Activated CD4-positive, alpha-beta T cell treated with anti-CD3 and anti-CD28 coated beads, Interleukin-2, amount 10 ng/mL, durations not matched to agents 7 days and 5 days (primary cell): ENCODE measurements at regions not wholly inside any gene's neighbourhood (a gene's known extent, or its start where the extent isn't known, plus 50 kb on each side); places are given as distances from the start of the nearest gene placed in this dataset.

Experiments used
- CTCF ChIA-PET: fragments of 350-600 bp; sonication (Branson Sonifier 250); formaldehyde crosslinking; loops from one replicate; lab custom pipeline; 2021; ENCODE audit warnings: antibody characterized with exemption; lab: Charles Lee
- POLR2A ChIA-PET: fragments of 350-600 bp; sonication (Branson Sonifier 250); formaldehyde crosslinking; loops from one replicate; lab custom pipeline; 2021; ENCODE audit warnings: antibody characterized with exemption; lab: Charles Lee
- DNase-seq: peaks from one replicate; pipeline ENCODE4 v3.0.0-alpha.2; 2020
- H3K27ac Mint-ChIP-seq: one replicate; pipeline ENCODE4 v1.8.0; 2021; ENCODE audit warnings: mild to moderate bottlenecking, moderate library complexity, mixed read lengths
- H3K27me3 Mint-ChIP-seq: one replicate; pipeline ENCODE4 v1.8.0; 2021; ENCODE audit warnings: mixed read lengths
- H3K36me3 Mint-ChIP-seq: one replicate; pipeline ENCODE4 v1.8.0; 2021; ENCODE audit warnings: low read depth, mixed read lengths
- H3K4me1 Mint-ChIP-seq: one replicate; pipeline ENCODE4 v1.8.0; 2021; ENCODE audit warnings: mixed read lengths
- H3K4me3 Mint-ChIP-seq: one replicate; pipeline ENCODE4 v1.8.0; 2021; ENCODE audit warnings: mild to moderate bottlenecking, moderate library complexity, mixed read lengths
- H3K9me3 Mint-ChIP-seq: one replicate; pipeline ENCODE4 v1.8.0; 2021; ENCODE audit warnings: mixed read lengths

GRCh38 chr3:23668430-23668904 lies 137.3 kb upstream of the UBE2E1 start:
- ChIA-PET POLR2A (interaction anchor here (0.6 kb wide), 2 partner anchors 226 to 1003 kb away, joined by 3 read pairs; no protein-coding TSS in a partner anchor), CTCF (interaction anchor here (1.6 kb wide), 1 partner anchor 14 kb away, joined by 3 read pairs; no protein-coding TSS in a partner anchor)
- Mint-ChIP-seq H3K9me3 (no peaks in the 10 kb centered on the region), H3K27me3 (peaks cover 21% of the 10 kb centered on the region), H3K36me3 (no peaks in the 10 kb centered on the region), H3K27ac (no peak overlapping the region), H3K4me1 (no peaks in the 10 kb centered on the region), H3K4me3 (no peak overlapping the region)
- no peak for DNase-seq

- no peaks in the 10 kb centered on the region for H3K4me1 Mint-ChIP-seq
- no peak overlapping the region for H3K4me3 Mint-ChIP-seq
- DNase-seq, result no peak
- no peak overlapping the region for H3K27ac Mint-ChIP-seq
- CTCF ChIA-PET, result interaction anchor here (0.6 to 1.6 kb wide), 2 partner anchors 15 to 18 kb away, joined by 3 read pairs; no protein-coding TSS in a partner anchor
- POLR2A ChIA-PET, result no interaction called here
- H3K36me3 Mint-ChIP-seq, result no peaks in the 10 kb centered on the region
- H3K27me3 Mint-ChIP-seq, result peaks cover 22% of the 10 kb centered on the region
- no peaks in the 10 kb centered on the region for H3K9me3 Mint-ChIP-seq
These were observed 136.1 kb upstream of the UBE2E1 start for GRCh38 chr3:23669541-23670255.

DNA sequence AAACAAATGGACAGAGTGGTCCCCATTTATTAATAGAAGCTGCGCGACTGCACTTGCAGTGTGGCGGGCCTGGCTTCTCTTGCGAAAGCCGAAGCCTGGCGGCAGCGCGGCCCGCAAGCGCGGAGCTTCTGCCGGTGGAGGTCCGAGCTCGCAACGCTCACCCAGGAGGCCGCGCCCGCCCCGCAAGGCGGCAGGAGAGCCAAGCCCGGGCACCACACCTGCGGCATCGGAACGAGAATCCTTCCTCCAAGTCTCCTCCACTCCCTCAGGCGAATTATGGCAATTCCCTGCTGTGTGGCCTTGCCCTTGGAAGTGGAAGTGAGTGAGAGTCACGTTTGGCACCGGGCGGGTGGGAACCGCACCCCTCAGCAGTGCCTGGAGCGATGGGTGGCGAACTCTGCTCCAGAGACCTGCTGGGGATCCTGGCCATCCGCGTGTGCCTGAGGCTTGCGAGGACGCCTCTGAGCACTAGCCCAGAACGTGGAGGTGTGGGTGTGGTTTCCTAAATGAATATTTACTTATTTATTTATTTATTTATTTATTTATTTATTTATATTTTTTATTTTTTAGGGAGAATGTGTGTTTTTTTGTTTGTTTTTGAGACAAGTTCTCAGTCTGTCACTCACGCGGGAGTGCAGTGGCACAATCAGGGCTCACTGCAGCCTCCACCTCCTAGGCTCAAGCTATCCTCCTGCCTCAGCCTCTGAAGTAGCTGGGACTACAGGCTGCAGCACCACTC lies 133.7 kb upstream of the UBE2E1 start:
- Mint-ChIP-seq H3K4me1 (no peaks in the 10 kb centered on the region), H3K27ac (no peak overlapping the region), H3K27me3 (peaks cover 34% of the 10 kb centered on the region), H3K4me3 (no peak overlapping the region), H3K9me3 (no peaks in the 10 kb centered on the region), H3K36me3 (no peaks in the 10 kb centered on the region)
- ChIA-PET POLR2A (no interaction called here), CTCF (no interaction called here)
- no peak for DNase-seq

- Mint-ChIP-seq H3K4me3 (no peak overlapping the region), H3K9me3 (no peaks in the 10 kb centered on the region), H3K27me3 (peaks cover 34% of the 10 kb centered on the region), H3K27ac (no peak overlapping the region), H3K36me3 (no peaks in the 10 kb centered on the region), H3K4me1 (no peaks in the 10 kb centered on the region)
- CTCF ChIA-PET, result no interaction called here
- DNase-seq, result no peak
- POLR2A ChIA-PET, result no interaction called here
These were observed 133.1 kb upstream of the UBE2E1 start for GRCh38 chr3:23672628-23673027.

DNA sequence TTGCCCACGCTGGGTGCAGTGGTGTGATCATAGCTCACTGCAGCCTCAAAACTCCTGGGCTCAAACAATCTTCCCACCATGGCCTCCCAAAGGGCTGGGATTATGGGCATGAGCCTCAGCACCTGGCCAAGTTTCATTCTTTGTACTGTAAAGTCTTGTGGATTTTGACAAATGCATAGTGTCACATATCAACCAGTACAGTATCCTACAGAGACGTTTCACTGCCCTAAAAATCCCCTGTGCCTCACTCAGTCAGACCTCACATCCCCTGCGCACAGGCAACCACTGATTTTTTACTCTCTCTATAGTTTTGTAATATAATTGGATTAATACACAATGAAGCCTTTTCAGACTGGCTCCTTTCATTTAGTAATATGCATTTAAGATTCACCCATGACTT lies 130.7 kb upstream of the UBE2E1 start:
- CTCF ChIA-PET, result interaction anchor here (0.6 kb wide), 1 partner anchor 110 kb away, joined by 3 read pairs; no protein-coding TSS in a partner anchor
- no peaks in the 10 kb centered on the region for H3K4me1 Mint-ChIP-seq
- POLR2A ChIA-PET, result no interaction called here
- H3K9me3 Mint-ChIP-seq, result peaks cover 3% of the 10 kb centered on the region
- H3K4me3 Mint-ChIP-seq, result no peak overlapping the region
- H3K27me3 Mint-ChIP-seq, result peaks cover 29% of the 10 kb centered on the region
- DNase-seq, result no peak
- H3K27ac Mint-ChIP-seq, result no peak overlapping the region
- no peaks in the 10 kb centered on the region for H3K36me3 Mint-ChIP-seq

DNA sequence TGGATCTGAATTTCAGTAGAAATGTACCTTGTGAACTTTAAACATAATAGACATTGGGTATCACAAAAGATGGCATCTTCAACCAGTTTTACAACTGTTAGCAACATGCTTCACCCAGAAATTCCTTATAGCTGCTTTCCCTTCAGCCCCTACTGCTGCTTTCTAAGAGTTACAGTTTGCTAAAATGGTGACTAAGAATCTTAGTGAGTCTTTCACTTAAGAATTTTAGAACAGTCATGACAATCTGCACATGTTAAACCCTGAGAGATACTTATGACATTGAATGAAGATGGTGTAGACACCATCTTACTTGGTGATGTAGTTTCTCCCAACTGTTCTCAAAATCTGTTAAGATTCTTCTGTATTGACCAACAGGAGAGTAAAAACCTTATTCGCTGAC lies 129.7 kb upstream of the UBE2E1 start:
- no peaks in the 10 kb centered on the region for H3K36me3 Mint-ChIP-seq
- no peak for DNase-seq
- H3K27me3 Mint-ChIP-seq, result peaks cover 21% of the 10 kb centered on the region
- H3K27ac Mint-ChIP-seq, result no peak overlapping the region
- CTCF ChIA-PET, result no interaction called here
- H3K4me1 Mint-ChIP-seq, result no peaks in the 10 kb centered on the region
- POLR2A ChIA-PET, result no interaction called here
- H3K4me3 Mint-ChIP-seq, result no peak overlapping the region
- H3K9me3 Mint-ChIP-seq, result peaks cover 3% of the 10 kb centered on the region

DNA sequence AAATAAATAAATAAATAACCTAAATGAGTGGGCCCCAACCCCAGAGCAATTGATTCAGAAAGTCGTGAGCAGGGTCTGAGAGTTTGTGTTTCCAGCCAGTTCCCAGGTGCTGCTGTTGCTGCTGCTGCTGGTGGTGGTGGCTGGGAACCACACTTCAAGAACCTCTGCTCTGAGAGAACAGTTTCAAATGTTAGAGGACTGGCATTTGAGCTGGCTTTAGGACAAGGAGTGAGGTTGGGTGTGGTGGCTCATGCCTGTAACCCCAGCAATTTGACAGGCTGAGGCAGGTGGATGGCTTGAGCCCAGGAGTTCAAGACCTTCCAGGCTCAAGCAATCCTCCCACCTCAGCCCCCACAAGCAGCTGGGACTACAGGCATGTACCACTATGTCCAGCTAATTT lies 123.1 kb upstream of the UBE2E1 start:
- ChIA-PET CTCF (no interaction called here), POLR2A (no interaction called here)
- H3K27ac Mint-ChIP-seq, result no peak overlapping the region
- H3K9me3 Mint-ChIP-seq, result peaks cover 3% of the 10 kb centered on the region
- H3K4me1 Mint-ChIP-seq, result no peaks in the 10 kb centered on the region
- no peaks in the 10 kb centered on the region for H3K36me3 Mint-ChIP-seq
- no peak for DNase-seq
- no peak overlapping the region for H3K4me3 Mint-ChIP-seq
- H3K27me3 Mint-ChIP-seq, result no peaks in the 10 kb centered on the region

DNA sequence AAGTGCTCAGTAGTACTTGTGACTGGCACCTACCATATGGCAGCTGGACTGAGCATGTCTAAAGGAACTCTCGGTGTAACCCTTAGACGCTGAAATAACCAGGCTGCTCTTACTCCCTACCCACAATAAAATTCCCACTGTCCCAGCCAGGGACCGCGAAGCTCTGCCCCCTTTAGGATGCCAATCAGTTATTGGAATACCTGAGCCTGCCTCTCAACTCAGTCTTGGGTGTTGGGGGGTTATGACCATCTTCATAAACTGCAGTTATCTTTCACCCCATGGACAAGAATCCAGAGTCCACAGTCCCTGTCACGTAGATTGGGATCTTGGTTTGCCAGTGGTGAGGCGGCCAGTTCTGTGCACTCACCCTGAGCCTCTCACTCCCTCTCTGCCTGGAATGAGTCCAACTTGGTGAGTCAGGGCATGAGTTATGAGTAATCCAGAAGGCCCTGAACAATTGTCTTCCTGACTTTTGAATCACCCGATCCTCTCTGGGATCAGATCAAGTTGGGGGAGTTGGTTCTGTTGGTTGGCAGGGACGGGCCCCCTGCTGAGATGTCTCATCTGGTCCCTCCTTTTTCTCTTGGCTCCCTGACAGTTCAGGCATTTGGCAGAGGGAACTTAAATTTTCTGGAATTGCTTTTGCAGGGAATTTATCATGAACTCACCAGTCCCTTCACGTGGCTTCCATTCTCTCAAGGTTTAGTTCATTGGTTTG lies 120.1 kb upstream of the UBE2E1 start:
- Mint-ChIP-seq H3K36me3 (no peaks in the 10 kb centered on the region), H3K27me3 (no peaks in the 10 kb centered on the region), H3K27ac (no peak overlapping the region), H3K4me3 (no peak overlapping the region), H3K9me3 (peaks cover 5% of the 10 kb centered on the region), H3K4me1 (no peaks in the 10 kb centered on the region)
- CTCF ChIA-PET, result interaction anchor here (0.8 kb wide), 1 partner anchor 11 kb away, joined by 4 read pairs; no protein-coding TSS in a partner anchor
- DNase-seq, result no peak
- POLR2A ChIA-PET, result no interaction called here

DNA sequence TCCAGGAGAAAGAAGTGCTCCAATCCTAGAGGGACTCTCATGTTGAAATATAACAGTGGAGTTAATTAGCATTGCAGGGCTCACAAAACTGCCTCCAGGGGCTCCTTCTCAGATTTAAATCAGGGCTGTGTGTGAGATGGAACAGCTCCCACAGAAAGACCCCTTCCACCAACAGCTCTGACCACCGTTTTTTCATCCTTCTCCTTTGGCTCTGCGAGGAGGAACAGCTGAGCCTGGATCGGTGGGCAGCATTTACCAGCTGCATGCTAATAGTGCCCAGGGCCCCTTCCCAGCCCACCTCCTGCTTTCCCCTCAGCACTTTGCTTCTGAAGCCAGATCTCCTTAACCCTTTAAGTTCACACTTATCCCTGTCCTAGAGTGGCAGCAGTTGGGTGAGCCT lies 119.2 kb upstream of the UBE2E1 start:
- no peaks in the 10 kb centered on the region for H3K27me3 Mint-ChIP-seq
- CTCF ChIA-PET, result interaction anchor here (0.8 kb wide), 1 partner anchor 10 kb away, joined by 4 read pairs; no protein-coding TSS in a partner anchor
- H3K36me3 Mint-ChIP-seq, result no peaks in the 10 kb centered on the region
- no peak overlapping the region for H3K4me3 Mint-ChIP-seq
- peaks cover 4% of the 10 kb centered on the region for H3K4me1 Mint-ChIP-seq
- no peak overlapping the region for H3K27ac Mint-ChIP-seq
- POLR2A ChIA-PET, result no interaction called here
- no peak for DNase-seq
- H3K9me3 Mint-ChIP-seq, result peaks cover 8% of the 10 kb centered on the region

GRCh38 chr3:23691357-23691895 lies 114.3 kb upstream of the UBE2E1 start:
- H3K27ac Mint-ChIP-seq, result no peak overlapping the region
- CTCF ChIA-PET, result interaction anchor here (0.6 kb wide), 1 partner anchor 884 kb away, joined by 3 read pairs; no protein-coding TSS in a partner anchor
- POLR2A ChIA-PET, result no interaction called here
- H3K4me3 Mint-ChIP-seq, result no peak overlapping the region
- no peaks in the 10 kb centered on the region for H3K27me3 Mint-ChIP-seq
- H3K36me3 Mint-ChIP-seq, result no peaks in the 10 kb centered on the region
- peaks cover 8% of the 10 kb centered on the region for H3K9me3 Mint-ChIP-seq
- peaks cover 4% of the 10 kb centered on the region for H3K4me1 Mint-ChIP-seq
- DNase-seq, result no peak

GRCh38 chr3:23696842-23697241 lies 108.9 kb upstream of the UBE2E1 start:
- DNase-seq, result no peak
- H3K9me3 Mint-ChIP-seq, result no peaks in the 10 kb centered on the region
- POLR2A ChIA-PET, result no interaction called here
- H3K36me3 Mint-ChIP-seq, result no peaks in the 10 kb centered on the region
- peaks cover 6% of the 10 kb centered on the region for H3K27me3 Mint-ChIP-seq
- no peak overlapping the region for H3K27ac Mint-ChIP-seq
- H3K4me1 Mint-ChIP-seq, result no peaks in the 10 kb centered on the region
- CTCF ChIA-PET, result interaction anchor here (1.3 kb wide), 1 partner anchor 11 kb away, joined by 4 read pairs; no protein-coding TSS in a partner anchor
- no peak overlapping the region for H3K4me3 Mint-ChIP-seq

DNA sequence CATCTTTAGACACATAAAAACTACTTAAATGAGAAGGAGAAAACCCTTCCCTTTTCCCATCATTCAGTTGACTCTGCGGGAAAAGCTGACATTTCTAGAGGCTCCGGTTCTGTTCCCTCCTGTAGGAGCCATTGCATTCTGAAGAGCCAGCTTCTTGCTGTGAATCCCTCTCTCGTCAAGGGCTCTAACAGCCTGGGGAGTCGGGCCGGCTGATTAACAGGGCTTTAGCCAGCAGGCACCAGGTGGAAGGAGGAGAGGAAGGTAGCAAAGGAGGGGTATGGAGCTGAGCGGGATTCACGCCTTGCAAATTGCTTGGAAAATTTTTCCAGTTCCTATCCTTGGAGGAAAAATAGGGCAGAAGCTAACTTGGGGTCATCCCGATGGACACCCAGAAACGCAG lies 108.3 kb upstream of the UBE2E1 start:
- no peak overlapping the region for H3K4me3 Mint-ChIP-seq
- no peaks in the 10 kb centered on the region for H3K9me3 Mint-ChIP-seq
- H3K4me1 Mint-ChIP-seq, result no peaks in the 10 kb centered on the region
- H3K36me3 Mint-ChIP-seq, result no peaks in the 10 kb centered on the region
- DNase-seq, result no peak
- POLR2A ChIA-PET, result no interaction called here
- H3K27ac Mint-ChIP-seq, result no peak overlapping the region
- H3K27me3 Mint-ChIP-seq, result peaks cover 6% of the 10 kb centered on the region
- CTCF ChIA-PET, result interaction anchor here (1.3 kb wide), 1 partner anchor 11 kb away, joined by 4 read pairs; no protein-coding TSS in a partner anchor
